ENCODE measurements at regions not wholly inside any gene's neighbourhood (a gene's known extent, or its start where the extent isn't known, plus 50 kb on each side); places are given as distances from the start of the nearest gene placed in this dataset.

GRCh38 chr5:60024104-60024503 lies 130.6 kb upstream of the PDE4D start:
- Histone ChIP-seq H2AFZ (ENCODE audit: control insufficient read depth, low read depth, low read length) (no peak overlapping the region), H3K27ac (ENCODE audit: control insufficient read depth, insufficient read depth) (no peak overlapping the region), H3K4me1 (ENCODE audit: control insufficient read depth, insufficient read depth, low read length) (peaks cover 4% of the 10 kb centered on the region; the same call in 1 of the 2 replicates), H3K79me2 (ENCODE audit: control insufficient read depth, insufficient read depth, low read length) (no peaks in the 10 kb centered on the region), H3K27me3 (replicated peaks in 1 of 2; ENCODE audit: control insufficient read depth in 2 of 2, insufficient read depth in 2 of 2, low read length in 1 of 2) (no peaks in the 10 kb centered on the region), H3K9ac (ENCODE audit: control insufficient read depth, insufficient read depth, low read length) (no peak overlapping the region), H3K9me3 (replicated peaks; ENCODE audit: control insufficient read depth, insufficient read depth, low read length) (no peaks in the 10 kb centered on the region; the same call in 2 of the 3 replicates), H3K36me3 (ENCODE audit: control insufficient read depth in 2 of 2, insufficient read depth in 2 of 2, low read length in 1 of 2) (no peaks in the 10 kb centered on the region), H4K20me1 (ENCODE audit: control insufficient read depth, insufficient read depth) (no peaks in the 10 kb centered on the region), H3K4me2 (ENCODE audit: control insufficient read depth, insufficient read depth) (no peak overlapping the region), H3K4me3 (no peak overlapping the region)
- in situ Hi-C loops (cut with MboI) (no loop called here), intact Hi-C loops (cut with micrococcal nuclease; ENCODE audit: unreplicated experiment) (no loop called here)
- CTCF ChIA-PET: no interaction called here
- ATAC-seq (no peak), FAIRE-seq (no peak), DNase-seq (ENCODE audit: low read depth, low spot score) (no peak)
- TF ChIP-seq, protein P1, sequence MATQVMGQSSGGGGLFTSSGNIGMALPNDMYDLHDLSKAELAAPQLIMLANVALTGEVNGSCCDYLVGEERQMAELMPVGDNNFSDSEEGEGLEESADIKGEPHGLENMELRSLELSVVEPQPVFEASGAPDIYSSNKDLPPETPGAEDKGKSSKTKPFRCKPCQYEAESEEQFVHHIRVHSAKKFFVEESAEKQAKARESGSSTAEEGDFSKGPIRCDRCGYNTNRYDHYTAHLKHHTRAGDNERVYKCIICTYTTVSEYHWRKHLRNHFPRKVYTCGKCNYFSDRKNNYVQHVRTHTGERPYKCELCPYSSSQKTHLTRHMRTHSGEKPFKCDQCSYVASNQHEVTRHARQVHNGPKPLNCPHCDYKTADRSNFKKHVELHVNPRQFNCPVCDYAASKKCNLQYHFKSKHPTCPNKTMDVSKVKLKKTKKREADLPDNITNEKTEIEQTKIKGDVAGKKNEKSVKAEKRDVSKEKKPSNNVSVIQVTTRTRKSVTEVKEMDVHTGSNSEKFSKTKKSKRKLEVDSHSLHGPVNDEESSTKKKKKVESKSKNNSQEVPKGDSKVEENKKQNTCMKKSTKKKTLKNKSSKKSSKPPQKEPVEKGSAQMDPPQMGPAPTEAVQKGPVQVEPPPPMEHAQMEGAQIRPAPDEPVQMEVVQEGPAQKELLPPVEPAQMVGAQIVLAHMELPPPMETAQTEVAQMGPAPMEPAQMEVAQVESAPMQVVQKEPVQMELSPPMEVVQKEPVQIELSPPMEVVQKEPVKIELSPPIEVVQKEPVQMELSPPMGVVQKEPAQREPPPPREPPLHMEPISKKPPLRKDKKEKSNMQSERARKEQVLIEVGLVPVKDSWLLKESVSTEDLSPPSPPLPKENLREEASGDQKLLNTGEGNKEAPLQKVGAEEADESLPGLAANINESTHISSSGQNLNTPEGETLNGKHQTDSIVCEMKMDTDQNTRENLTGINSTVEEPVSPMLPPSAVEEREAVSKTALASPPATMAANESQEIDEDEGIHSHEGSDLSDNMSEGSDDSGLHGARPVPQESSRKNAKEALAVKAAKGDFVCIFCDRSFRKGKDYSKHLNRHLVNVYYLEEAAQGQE (IDR thresholded peaks at IDR 0.05; ENCODE audit: low read depth, low read length): no peak
- TF ChIP-seq BRCA1 (IDR thresholded peaks at IDR 0.05; ENCODE audit: low read depth, low read length): no peak
- TF ChIP-seq RUNX3 (IDR thresholded peaks at IDR 0.05; ENCODE audit: low read length): peak; percentile 79
- RAD21 ChIA-PET (ENCODE audit: unreplicated experiment): no interaction called here
- SMC1A ChIA-PET (ENCODE audit: uncharacterized antibody, unreplicated experiment): no interaction called here
- no TSS peak for BruUV-seq (replicated peaks)
- POLR2A ChIA-PET: no interaction called here

- no peaks in the 10 kb centered on the region; the same call in 2 of the 3 replicates for H3K9me3 ChIP-seq (replicated peaks; ENCODE audit: control insufficient read depth, insufficient read depth, low read length)
- H3K9ac ChIP-seq (ENCODE audit: control insufficient read depth, insufficient read depth, low read length): no peak overlapping the region
- ChIA-PET SMC1A (ENCODE audit: uncharacterized antibody, unreplicated experiment) (no interaction called here), POLR2A (interaction anchor here (0.5 kb wide), 1 partner anchor 267 kb away, joined by 7 read pairs; no protein-coding TSS in a partner anchor), RAD21 (ENCODE audit: unreplicated experiment) (no interaction called here), CTCF (no interaction called here)
- in situ Hi-C loops (cut with MboI) (no loop called here), intact Hi-C loops (cut with micrococcal nuclease; ENCODE audit: unreplicated experiment) (no loop called here)
- no peak overlapping the region for H3K4me3 ChIP-seq
- H2AFZ ChIP-seq (ENCODE audit: control insufficient read depth, low read depth, low read length): no peak overlapping the region
- FAIRE-seq (no peak), ATAC-seq (no peak), DNase-seq (ENCODE audit: low read depth, low spot score) (no peak)
- H3K27me3 ChIP-seq (replicated peaks in 1 of 2; ENCODE audit: control insufficient read depth in 2 of 2, insufficient read depth in 2 of 2, low read length in 1 of 2): no peaks in the 10 kb centered on the region
- peaks cover 5% of the 10 kb centered on the region; the same call in 1 of the 2 replicates for H3K4me1 ChIP-seq (ENCODE audit: control insufficient read depth, insufficient read depth, low read length)
- H3K36me3 ChIP-seq (ENCODE audit: control insufficient read depth in 2 of 2, insufficient read depth in 2 of 2, low read length in 1 of 2): no peaks in the 10 kb centered on the region
- H3K27ac ChIP-seq (ENCODE audit: control insufficient read depth, insufficient read depth): no peak overlapping the region
- H4K20me1 ChIP-seq (ENCODE audit: control insufficient read depth, insufficient read depth): no peaks in the 10 kb centered on the region
- H3K79me2 ChIP-seq (ENCODE audit: control insufficient read depth, insufficient read depth, low read length): no peaks in the 10 kb centered on the region
- H3K4me2 ChIP-seq (ENCODE audit: control insufficient read depth, insufficient read depth): no peak overlapping the region
- BruUV-seq (replicated peaks): no TSS peak
- TF ChIP-seq IRF5 (IDR thresholded peaks at IDR 0.05; ENCODE audit: borderline replicate concordance) (no peak), FOS (IDR thresholded peaks at IDR 0.05; ENCODE audit: borderline replicate concordance, extremely low read depth, insufficient read length) (no peak), ZSCAN29 (IDR thresholded peaks at IDR 0.05) (no peak), MTA2 (IDR thresholded peaks at IDR 0.05; ENCODE audit: low read depth) (no peak), CEBPB (IDR thresholded peaks at IDR 0.05; ENCODE audit: borderline replicate concordance in 1 of 2, low read depth in 2 of 2, low read length in 2 of 2) (no peak), NKRF (conservative IDR thresholded peaks at IDR 0.05) (no peak), LARP7 (IDR thresholded peaks at IDR 0.05) (no peak), SREBF1 (IDR thresholded peaks at IDR 0.05; ENCODE audit: low read length) (no peak), HDAC2 (IDR thresholded peaks at IDR 0.05) (no peak)
These were observed 129.7 kb upstream of the PDE4D start for GRCh38 chr5:60023255-60023654.
